ENCODE measurements at regions not wholly inside any gene's neighbourhood (a gene's known extent, or its start where the extent isn't known, plus 50 kb on each side); places are given as distances from the start of the nearest gene placed in this dataset.

DNA sequence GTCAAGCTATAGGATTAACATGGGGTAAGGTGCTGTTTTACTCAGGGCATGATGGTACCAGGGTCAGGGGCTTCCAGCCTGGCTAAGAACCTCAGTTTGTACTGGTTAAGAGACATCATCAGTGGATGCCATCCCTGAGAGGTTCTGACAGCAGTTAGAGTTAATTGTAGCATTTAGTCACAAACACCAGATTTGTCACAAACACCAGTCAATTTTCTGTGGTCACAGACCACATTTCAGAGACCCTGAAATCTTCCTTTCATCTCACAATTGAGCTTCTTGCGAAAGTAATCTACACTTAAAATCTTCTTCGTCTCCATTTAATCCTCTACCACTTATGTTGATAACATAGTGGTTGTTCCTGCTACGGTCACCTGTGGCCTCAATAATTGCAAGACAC lies 143.0 kb upstream of the EGLN3 start:
- no peak for TF ChIP-seq ZNF274 (IDR thresholded peaks at IDR 0.05; ENCODE audit: low read depth, low read length)
- no peak for TF ChIP-seq SUZ12 (IDR thresholded peaks at IDR 0.05; ENCODE audit: extremely low read depth, insufficient read depth, insufficient read length)
- no peak for TF ChIP-seq YY1 (IDR thresholded peaks at IDR 0.05; ENCODE audit: insufficient read depth, insufficient read length)

Data from NT2/D1 (cell line).